ENCODE measurements at regions not wholly inside any gene's neighbourhood (a gene's known extent, or its start where the extent isn't known, plus 50 kb on each side); places are given as distances from the start of the nearest gene placed in this dataset.

DNA sequence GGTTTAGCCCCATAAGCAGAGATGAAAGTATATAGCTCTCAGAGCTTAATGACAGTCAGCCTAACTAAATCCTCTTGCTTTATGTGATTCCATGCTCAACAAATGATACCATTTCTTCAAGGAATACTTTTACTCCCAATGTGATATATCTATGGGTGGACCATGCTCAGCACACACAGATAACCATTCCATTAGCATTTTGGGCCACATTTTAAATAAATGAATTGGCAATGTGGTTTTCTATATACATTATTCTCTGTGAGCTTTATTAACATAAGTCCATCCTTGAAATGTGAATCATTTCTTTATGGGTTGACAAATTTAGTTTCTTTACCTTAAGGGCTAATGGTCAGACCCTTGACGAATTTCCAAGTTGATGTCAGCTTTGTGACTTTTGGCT, 329.3 kb upstream of the CITED2 start:
- BruUV-seq (replicated peaks) = no TSS peak
- POLR2A ChIA-PET (ENCODE audit: low non-redundant PET) = no interaction called here
- TF ChIP-seq EZH2 (IDR thresholded peaks at IDR 0.05; ENCODE audit: borderline replicate concordance, low read depth, low read length, poor library complexity, severe bottlenecking) = no peak
- no peak for TF ChIP-seq CTCF (conservative IDR thresholded peaks at IDR 0.05; ENCODE audit: low read depth, low read length)

DNA sequence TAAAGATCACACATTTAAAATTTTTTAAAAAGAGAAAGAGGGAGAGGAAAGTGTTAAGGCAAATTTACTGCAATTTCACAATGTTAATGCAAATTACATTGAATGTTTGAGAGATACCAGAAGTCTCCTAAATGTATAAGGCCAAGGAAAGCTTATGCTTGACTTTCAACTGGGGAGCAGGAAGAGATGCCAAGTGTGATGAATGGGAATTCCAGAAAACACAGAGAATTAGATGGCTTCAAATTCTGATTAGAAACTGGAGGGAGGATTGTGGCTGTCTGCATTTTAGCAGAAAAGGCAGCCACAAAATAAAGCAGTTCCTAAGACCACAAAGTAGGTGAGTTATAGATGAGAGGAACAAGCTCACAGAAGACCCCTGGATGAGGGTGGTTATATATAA, 328.3 kb upstream of the CITED2 start:
- TF ChIP-seq CTCF (conservative IDR thresholded peaks at IDR 0.05; ENCODE audit: low read depth, low read length) (no peak), EZH2 (IDR thresholded peaks at IDR 0.05; ENCODE audit: borderline replicate concordance, low read depth, low read length, poor library complexity, severe bottlenecking) (no peak)
- Histone ChIP-seq H3K27ac (ENCODE audit: low read depth, low read length, poor library complexity, severe bottlenecking) (no peak overlapping the region), H3K27me3 (replicated peaks; ENCODE audit: insufficient read depth, low read depth, low read length, poor library complexity) (no peaks in the 10 kb centered on the region), H3K9me3 (ENCODE audit: low read depth, low read length, poor library complexity, severe bottlenecking) (peaks cover 13% of the 10 kb centered on the region), H3K4me1 (ENCODE audit: insufficient read depth, low read length, poor library complexity, severe bottlenecking) (peaks cover 11% of the 10 kb centered on the region), H3K36me3 (ENCODE audit: insufficient read depth, low read length, poor library complexity, severe bottlenecking) (no peaks in the 10 kb centered on the region), H3K4me3 (ENCODE audit: low read depth, low read length, poor library complexity, severe bottlenecking) (no peak overlapping the region)
- ChIA-PET POLR2A (ENCODE audit: low non-redundant PET) (interaction anchor here (0.7 kb wide), 1 partner anchor 449 kb away, joined by 3 read pairs; no protein-coding TSS in a partner anchor), CTCF (no interaction called here)
- intact Hi-C loops (cut with micrococcal nuclease; ENCODE audit: unreplicated experiment) = no loop called here
- no TSS peak for BruUV-seq (replicated peaks)
- no peak for DNase-seq (ENCODE audit: low spot score)

More for the DNA sequence above, 329.3 kb upstream of the CITED2 start:
- Histone ChIP-seq H3K36me3 (ENCODE audit: insufficient read depth, low read length, poor library complexity, severe bottlenecking) (no peaks in the 10 kb centered on the region), H3K27ac (ENCODE audit: low read depth, low read length, poor library complexity, severe bottlenecking) (no peak overlapping the region), H3K27me3 (replicated peaks; ENCODE audit: insufficient read depth, low read depth, low read length, poor library complexity) (no peaks in the 10 kb centered on the region), H3K4me3 (ENCODE audit: low read depth, low read length, poor library complexity, severe bottlenecking) (no peak overlapping the region), H3K9me3 (ENCODE audit: low read depth, low read length, poor library complexity, severe bottlenecking) (peaks cover 13% of the 10 kb centered on the region), H3K4me1 (ENCODE audit: insufficient read depth, low read length, poor library complexity, severe bottlenecking) (peaks cover 15% of the 10 kb centered on the region)
- intact Hi-C loops (cut with micrococcal nuclease; ENCODE audit: unreplicated experiment) = no loop called here
- DNase-seq (ENCODE audit: low spot score) = no peak
- CTCF ChIA-PET = no interaction called here

DNA sequence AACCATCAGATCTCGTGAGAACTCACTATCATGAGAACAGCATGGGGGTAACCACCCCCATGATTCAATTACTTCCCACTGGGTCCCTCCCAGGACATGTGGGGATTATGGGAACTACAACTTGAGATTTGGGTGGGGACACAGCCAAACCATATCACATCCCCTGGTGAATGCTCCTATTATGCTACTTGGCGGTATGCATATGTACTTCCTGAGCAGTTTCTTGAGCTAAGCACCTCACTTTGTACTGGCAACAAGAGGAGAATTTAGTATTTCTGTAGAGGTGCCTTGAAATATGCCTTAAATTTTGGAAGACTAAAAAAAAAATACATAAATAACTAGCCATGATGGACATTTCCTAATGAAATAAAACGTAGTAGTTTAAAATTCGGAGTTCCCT, 327.2 kb upstream of the CITED2 start:
- POLR2A ChIA-PET (ENCODE audit: low non-redundant PET) = no interaction called here
- H3K36me3 ChIP-seq (ENCODE audit: insufficient read depth, low read length, poor library complexity, severe bottlenecking) = no peaks in the 10 kb centered on the region
- CTCF ChIA-PET = no interaction called here
- no peak for DNase-seq (ENCODE audit: low spot score)
- H3K4me1 ChIP-seq (ENCODE audit: insufficient read depth, low read length, poor library complexity, severe bottlenecking) = peaks cover 3% of the 10 kb centered on the region
- TF ChIP-seq EZH2 (IDR thresholded peaks at IDR 0.05; ENCODE audit: borderline replicate concordance, low read depth, low read length, poor library complexity, severe bottlenecking) (no peak), CTCF (conservative IDR thresholded peaks at IDR 0.05; ENCODE audit: low read depth, low read length) (no peak)
- no TSS peak for BruUV-seq (replicated peaks)
- no peaks in the 10 kb centered on the region for H3K27me3 ChIP-seq (replicated peaks; ENCODE audit: insufficient read depth, low read depth, low read length, poor library complexity)
- no peak overlapping the region for H3K27ac ChIP-seq (ENCODE audit: low read depth, low read length, poor library complexity, severe bottlenecking)
- no peak overlapping the region for H3K4me3 ChIP-seq (ENCODE audit: low read depth, low read length, poor library complexity, severe bottlenecking)
- intact Hi-C loops (cut with micrococcal nuclease; ENCODE audit: unreplicated experiment) = no loop called here
- H3K9me3 ChIP-seq (ENCODE audit: low read depth, low read length, poor library complexity, severe bottlenecking) = peaks cover 13% of the 10 kb centered on the region

Measured in A673 (cell line).